ENCODE measurements at regions not wholly inside any gene's neighbourhood (a gene's known extent, or its start where the extent isn't known, plus 50 kb on each side); places are given as distances from the start of the nearest gene placed in this dataset.

DNA sequence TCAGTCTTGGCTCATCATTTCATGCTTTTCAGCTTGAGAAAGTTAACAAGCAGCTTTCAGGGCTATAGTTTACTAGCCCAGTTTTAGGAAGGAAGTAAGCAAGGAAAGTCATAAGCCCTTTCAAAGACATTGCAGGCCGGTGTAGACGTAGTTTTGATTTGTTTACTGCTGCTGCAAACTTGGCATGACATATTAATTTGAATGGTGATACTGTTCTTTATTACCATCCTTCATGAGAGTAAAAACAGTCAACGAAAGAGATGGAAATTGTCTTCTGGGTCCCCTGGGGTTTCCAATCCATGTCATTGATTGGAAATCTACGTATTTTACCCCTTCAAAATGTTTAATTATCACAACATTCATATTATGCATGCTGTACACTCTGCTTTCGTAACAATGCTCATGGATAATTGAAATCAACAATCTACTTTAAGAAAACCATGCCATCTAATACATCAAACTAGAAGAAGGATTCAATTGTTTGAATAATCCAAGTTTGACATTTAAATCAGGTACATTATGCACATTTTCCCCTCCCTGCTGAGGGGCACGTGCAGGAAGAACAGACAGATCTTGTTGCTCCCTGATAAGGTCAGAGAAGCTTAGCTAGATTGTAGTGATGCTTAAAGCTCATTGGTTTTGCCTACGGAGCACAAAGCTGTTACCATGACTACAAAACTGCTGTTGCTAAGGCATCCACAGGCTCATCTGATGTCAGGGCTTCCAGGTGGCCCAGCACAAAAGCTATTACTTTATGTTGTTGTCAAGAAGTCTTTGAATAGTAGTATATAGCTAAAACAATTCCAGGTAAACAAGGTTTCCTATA lies 139.9 kb upstream of the PRLR start:
- TF ChIP-seq EZH2 (IDR thresholded peaks at IDR 0.05), result no peak
- no peak for TF ChIP-seq POLR2AphosphoS5 (IDR thresholded peaks at IDR 0.05; ENCODE audit: borderline replicate concordance, low read depth, low read length)
